A549 (cell line): ENCODE measurements at regions not wholly inside any gene's neighbourhood (a gene's known extent, or its start where the extent isn't known, plus 50 kb on each side); places are given as distances from the start of the nearest gene placed in this dataset.

Source experiments
- CHD2 ChIP-seq: fragments of 150-350 bp; IDR thresholded peaks from 2 replicates; pipeline ENCODE4 v1.6.1; 2014; ENCODE audit warnings: low read length; ENCODE audit not compliant: partially characterized antibody
- CTCF ChIP-seq: fragments of >200 bp; sonication (Bioruptor Twin); formaldehyde crosslinking; IDR thresholded peaks from 3 replicates; pipeline ENCODE4 v1.5.1; 2016
- EP300 ChIP-seq, 2 experiments: fragments of >200 bp; sonication (Bioruptor Twin); formaldehyde crosslinking; IDR thresholded peaks; 2 replicates in 1 of 2; 3 replicates in 1 of 2; pipeline ENCODE4 v1.6.1; 2016 to 2017
- ESRRA ChIP-seq: fragments of 150-350 bp; IDR thresholded peaks from 2 replicates; pipeline ENCODE4 v1.6.1; 2014; ENCODE audit warnings: mild to moderate bottlenecking, low read length, borderline replicate concordance
- JUNB ChIP-seq: fragments of >200 bp; sonication (Bioruptor Twin); formaldehyde crosslinking; IDR thresholded peaks from 2 replicates; pipeline ENCODE4 v1.6.1; 2016
- MAX ChIP-seq: IDR thresholded peaks from 2 replicates; pipeline ENCODE4 v1.6.1; 2012
- POLR2A ChIP-seq: IDR thresholded peaks from 2 replicates; pipeline ENCODE4 v1.6.1; 2012; ENCODE audit warnings: mild to moderate bottlenecking, low read length
- RCOR1 ChIP-seq: fragments of 150-350 bp; IDR thresholded peaks from 2 replicates; pipeline ENCODE4 v1.6.1; 2014; ENCODE audit warnings: antibody characterized with exemption, low read length, low read depth
- REST ChIP-seq: fragments of 200-600 bp; sonication (generic); IDR thresholded peaks from 2 replicates; pipeline ENCODE4 v1.6.1; 2016; ENCODE audit warnings: antibody characterized with exemption, mild to moderate bottlenecking, moderate library complexity
- SMC3 ChIP-seq: fragments of >200 bp; sonication (Bioruptor Twin); formaldehyde crosslinking; IDR thresholded peaks from 3 replicates; pipeline ENCODE4 v1.6.1; 2018; ENCODE audit warnings: inconsistent platforms
- TF ChIP-seq, protein P1 (sequence below): fragments of >200 bp; sonication (Bioruptor Twin); formaldehyde crosslinking; IDR thresholded peaks from 3 replicates; pipeline ENCODE4 v1.6.1; 2016
- TF ChIP-seq, protein P2 (sequence below): fragments of 450-650 bp; IDR thresholded peaks from 2 replicates; pipeline ENCODE4 v1.6.1; 2014; ENCODE audit warnings: antibody characterized with exemption

GRCh38 chr2:116804901-116805300 lies 1009.6 kb upstream of the DDX18 start:
- TF ChIP-seq CTCF (no peak), EP300 (IDR thresholded peaks at IDR 0.05) (no peak), RCOR1 (no peak), JUNB (no peak), POLR2A (no peak), CHD2 (no peak), REST (no peak), ESRRA (no peak), SMC3 (no peak), MAX (no peak)
- TF ChIP-seq, protein P1, sequence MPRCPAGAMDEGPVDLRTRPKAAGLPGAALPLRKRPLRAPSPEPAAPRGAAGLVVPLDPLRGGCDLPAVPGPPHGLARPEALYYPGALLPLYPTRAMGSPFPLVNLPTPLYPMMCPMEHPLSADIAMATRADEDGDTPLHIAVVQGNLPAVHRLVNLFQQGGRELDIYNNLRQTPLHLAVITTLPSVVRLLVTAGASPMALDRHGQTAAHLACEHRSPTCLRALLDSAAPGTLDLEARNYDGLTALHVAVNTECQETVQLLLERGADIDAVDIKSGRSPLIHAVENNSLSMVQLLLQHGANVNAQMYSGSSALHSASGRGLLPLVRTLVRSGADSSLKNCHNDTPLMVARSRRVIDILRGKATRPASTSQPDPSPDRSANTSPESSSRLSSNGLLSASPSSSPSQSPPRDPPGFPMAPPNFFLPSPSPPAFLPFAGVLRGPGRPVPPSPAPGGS, result no peak
- TF ChIP-seq, protein P2, sequence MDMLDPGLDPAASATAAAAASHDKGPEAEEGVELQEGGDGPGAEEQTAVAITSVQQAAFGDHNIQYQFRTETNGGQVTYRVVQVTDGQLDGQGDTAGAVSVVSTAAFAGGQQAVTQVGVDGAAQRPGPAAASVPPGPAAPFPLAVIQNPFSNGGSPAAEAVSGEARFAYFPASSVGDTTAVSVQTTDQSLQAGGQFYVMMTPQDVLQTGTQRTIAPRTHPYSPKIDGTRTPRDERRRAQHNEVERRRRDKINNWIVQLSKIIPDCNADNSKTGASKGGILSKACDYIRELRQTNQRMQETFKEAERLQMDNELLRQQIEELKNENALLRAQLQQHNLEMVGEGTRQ, result no peak
